ENCODE measurements at regions not wholly inside any gene's neighbourhood (a gene's known extent, or its start where the extent isn't known, plus 50 kb on each side); places are given as distances from the start of the nearest gene placed in this dataset.

- TF ChIP-seq POLR2A (IDR thresholded peaks at IDR 0.05; ENCODE audit: low read depth, low read length): no peak
- no peak for TF ChIP-seq TAF1 (IDR thresholded peaks at IDR 0.05; ENCODE audit: borderline replicate concordance, low read depth, low read length)
- no peak for TF ChIP-seq POLR2AphosphoS5 (IDR thresholded peaks at IDR 0.05; ENCODE audit: low read depth, low read length)
Measured at GRCh38 chr9:86682240-86682639, 265.1 kb downstream of the GAS1 start.

Data from GM12892 (cell line).